Cardiac fibroblast (primary cell): ENCODE measurements at regions not wholly inside any gene's neighbourhood (a gene's known extent, or its start where the extent isn't known, plus 50 kb on each side); places are given as distances from the start of the nearest gene placed in this dataset.
A peak's percentile ranks its signal among the peaks of the same experiment; 100 is the strongest.

Source experiments
- DNase-seq, 2 donors: peaks; one replicate each; pipeline versions ENCODE4 v3.0.0 to v3.0.0-alpha.2; 2010; ENCODE audit warnings: low read depth in 2 of 2
- H3K4me3 ChIP-seq, 2 donors: replicated peaks in 1 of 2; 1 replicate in 1 of 2; 2 replicates in 1 of 2; pipeline ENCODE4 v1.5.1; 2011; ENCODE audit warnings: low read depth in 2 of 2, low read length in 2 of 2, mild to moderate bottlenecking in 2 of 2, moderate library complexity in 1 of 2
- TF ChIP-seq, protein P1 (sequence below): IDR thresholded peaks from one replicate; pipeline ENCODE4 v1.5.1; 2011; ENCODE audit warnings: low read depth, mild to moderate bottlenecking, low read length, inconsistent platforms

DNA sequence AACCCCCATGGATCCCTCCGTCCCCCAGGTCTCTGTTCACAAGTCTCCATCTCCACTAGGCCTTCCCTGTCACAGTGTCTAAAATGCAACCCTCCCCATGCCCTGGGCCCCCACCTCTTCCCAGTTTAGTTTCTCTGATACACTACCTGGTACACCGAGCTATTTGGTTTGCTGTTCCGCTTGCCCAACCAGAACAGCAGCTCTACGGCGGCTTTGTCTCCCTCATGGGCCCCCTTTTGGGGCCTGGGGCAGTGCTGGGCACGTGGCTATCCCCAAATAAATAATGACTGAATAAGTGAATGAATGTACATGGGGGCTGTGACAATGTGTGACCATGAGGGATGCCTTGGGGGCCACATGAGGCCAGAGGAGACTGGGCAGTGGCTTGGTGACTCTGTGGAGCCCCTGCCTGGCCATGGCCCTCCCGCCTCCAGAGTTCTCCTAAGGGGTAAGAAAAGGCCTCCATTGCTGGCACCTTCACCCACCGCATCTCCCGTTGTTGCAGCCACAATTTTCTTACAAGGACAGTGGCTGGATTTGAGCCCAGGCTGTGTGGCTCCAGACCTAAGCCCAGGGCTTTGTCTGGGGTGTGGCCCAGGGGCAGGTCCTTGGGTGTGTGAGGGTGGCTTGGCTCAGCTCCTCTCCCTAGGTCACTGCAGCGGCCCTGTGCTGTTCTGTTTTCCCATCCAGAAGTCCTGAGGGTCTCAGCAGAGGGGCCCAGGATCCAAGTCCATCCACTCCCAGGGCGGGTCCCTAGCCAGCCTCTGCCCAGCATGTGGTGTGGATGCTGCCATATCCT, 408.5 kb upstream of the SULF2 start:
- TF ChIP-seq, protein P1, sequence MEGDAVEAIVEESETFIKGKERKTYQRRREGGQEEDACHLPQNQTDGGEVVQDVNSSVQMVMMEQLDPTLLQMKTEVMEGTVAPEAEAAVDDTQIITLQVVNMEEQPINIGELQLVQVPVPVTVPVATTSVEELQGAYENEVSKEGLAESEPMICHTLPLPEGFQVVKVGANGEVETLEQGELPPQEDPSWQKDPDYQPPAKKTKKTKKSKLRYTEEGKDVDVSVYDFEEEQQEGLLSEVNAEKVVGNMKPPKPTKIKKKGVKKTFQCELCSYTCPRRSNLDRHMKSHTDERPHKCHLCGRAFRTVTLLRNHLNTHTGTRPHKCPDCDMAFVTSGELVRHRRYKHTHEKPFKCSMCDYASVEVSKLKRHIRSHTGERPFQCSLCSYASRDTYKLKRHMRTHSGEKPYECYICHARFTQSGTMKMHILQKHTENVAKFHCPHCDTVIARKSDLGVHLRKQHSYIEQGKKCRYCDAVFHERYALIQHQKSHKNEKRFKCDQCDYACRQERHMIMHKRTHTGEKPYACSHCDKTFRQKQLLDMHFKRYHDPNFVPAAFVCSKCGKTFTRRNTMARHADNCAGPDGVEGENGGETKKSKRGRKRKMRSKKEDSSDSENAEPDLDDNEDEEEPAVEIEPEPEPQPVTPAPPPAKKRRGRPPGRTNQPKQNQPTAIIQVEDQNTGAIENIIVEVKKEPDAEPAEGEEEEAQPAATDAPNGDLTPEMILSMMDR, result no peak
- H3K4me3 ChIP-seq, result no peak overlapping the region

DNA sequence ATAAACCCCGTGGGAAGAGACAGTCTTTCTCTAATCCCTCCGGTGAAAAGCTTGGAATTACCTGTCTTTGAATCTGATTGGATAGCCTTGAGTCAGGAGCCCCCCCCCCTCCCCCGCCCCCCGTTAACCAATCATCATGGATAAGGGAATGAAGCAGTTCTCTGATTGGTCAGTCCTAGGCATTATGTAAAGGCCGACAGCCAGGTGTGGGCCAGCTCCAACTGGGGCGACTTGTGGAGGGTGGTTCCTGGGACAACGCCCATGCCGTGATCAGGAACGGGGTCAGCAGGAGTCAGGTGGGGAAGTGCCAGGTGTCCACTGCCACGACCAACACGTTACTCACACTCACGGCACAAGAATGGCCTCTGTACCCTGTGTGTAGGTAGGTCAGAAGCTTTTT, 406.8 kb upstream of the SULF2 start:
- TF ChIP-seq, protein P1, result no peak
- H3K4me3 ChIP-seq, result no peak overlapping the region
- no peak for DNase-seq

More for the DNA sequence above, 408.5 kb upstream of the SULF2 start:
- no peak for DNase-seq

DNA sequence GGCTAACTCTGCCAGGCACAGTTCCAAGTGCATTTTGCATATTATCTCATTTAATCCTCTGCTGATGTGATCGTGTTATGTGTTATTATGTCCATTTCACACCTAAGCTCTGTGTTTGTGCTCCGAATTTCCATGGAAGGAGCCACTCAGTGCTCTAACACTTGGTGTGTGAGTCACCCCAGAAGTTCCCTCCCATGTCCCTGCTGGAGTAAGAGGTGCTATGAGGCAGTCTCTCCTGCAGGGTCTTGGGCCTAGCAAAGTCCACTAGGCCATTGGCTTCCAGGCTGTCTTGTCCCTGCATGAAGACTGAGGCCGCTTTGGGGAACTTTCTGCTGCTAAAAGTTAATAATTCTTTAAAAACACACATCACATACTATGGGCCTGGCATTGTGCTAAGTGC, 405.9 kb upstream of the SULF2 start:
- TF ChIP-seq, protein P1, result no peak
- DNase-seq, result no peak
- no peak overlapping the region for H3K4me3 ChIP-seq

DNA sequence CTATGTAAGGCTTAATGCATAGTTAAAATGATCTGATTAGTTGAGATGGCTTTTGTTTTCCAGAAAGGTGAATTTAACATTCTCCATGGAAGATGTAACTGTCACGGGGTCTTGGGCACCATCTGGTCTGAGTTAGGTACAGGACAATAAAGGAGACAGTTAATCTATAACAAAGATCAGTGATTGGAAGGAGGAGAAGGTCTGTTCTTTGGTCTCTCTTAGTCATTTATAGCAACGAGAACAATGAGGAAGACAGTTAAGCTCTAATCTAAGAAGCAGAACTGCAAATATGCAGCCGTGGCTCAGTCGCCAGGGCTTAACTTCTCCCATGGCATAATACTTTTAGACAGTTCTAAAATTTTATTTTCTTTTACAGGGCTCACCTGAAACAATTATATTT, 405.5 kb upstream of the SULF2 start:
- TF ChIP-seq, protein P1, result no peak
- no peak overlapping the region for H3K4me3 ChIP-seq
- DNase-seq, result no peak

DNA sequence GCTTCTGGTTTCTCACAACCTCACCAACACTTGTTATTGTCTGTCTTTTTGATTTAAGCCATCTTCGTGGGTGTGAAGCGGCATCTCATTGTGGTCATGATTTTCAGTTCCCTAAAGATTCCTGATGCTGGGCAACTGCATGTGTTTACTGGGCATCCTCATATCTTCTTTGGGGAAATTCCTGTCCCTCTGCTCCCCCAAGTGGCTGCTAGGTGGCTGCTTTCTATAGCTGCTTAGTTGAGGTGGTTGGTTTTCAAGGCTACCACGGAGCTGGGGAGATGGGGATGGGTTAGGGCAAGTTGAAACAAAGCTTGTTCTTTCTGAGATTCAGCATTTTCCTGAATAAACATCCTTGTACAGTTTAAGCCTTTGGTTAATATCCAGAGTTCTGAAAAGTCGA, 403.9 kb upstream of the SULF2 start:
- no peak overlapping the region for H3K4me3 ChIP-seq
- peak in 1 of 2 donors; percentile 62 for DNase-seq
- TF ChIP-seq, protein P1, result peak; percentile 7

DNA sequence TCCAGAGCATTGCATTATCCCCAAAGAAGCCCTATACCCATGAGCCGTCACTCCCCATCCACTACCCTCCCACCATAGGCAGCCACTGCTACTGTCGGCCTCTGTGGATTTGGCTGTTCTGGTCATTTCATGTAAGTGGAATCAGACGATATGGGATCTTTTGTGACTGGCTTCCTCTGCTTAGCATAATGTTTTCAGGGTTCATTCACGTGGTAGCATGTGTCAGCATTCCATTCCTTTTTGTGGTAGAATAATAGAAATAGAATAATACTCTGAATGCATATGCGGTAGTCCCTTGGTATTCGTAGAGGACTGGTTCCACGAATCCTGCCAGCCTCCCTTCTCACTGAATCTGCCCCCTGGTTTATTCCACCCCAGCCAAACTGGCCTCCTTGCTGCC, 402.6 kb upstream of the SULF2 start:
- DNase-seq, result no peak
- TF ChIP-seq, protein P1, result no peak
- no peak overlapping the region for H3K4me3 ChIP-seq
